GM19463 (cell line): ENCODE measurements at regions not wholly inside any gene's neighbourhood (a gene's known extent, or its start where the extent isn't known, plus 50 kb on each side); places are given as distances from the start of the nearest gene placed in this dataset.

ENCODE experiments used
- ATAC-seq: cut with Tn5 transposase; IDR thresholded peaks from one replicate; pipeline ENCODE4 v1.9.1; 2021; ENCODE audit warnings: mild to moderate bottlenecking, moderate library complexity; ENCODE audit not compliant: unreplicated experiment

DNA sequence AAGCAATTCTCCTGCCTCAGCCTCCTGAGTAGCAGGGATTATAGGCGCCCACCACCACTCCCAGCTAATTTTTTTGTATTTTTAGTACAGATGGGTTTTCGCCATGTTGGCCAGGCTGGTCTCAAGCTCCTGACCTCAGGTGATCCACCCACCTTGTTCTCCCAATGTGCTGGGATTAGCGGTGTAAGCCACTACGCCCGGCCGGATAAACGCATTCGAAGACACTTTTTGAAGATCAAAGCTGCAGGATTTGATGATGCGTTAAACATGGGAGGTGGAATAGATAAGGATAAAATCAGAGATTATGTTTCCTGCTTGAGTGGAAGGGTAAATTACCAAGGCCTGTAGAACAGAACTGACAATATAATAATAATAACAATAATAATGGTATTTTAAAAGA, 389.4 kb upstream of the POU3F1 start:
- no peak for ATAC-seq

DNA sequence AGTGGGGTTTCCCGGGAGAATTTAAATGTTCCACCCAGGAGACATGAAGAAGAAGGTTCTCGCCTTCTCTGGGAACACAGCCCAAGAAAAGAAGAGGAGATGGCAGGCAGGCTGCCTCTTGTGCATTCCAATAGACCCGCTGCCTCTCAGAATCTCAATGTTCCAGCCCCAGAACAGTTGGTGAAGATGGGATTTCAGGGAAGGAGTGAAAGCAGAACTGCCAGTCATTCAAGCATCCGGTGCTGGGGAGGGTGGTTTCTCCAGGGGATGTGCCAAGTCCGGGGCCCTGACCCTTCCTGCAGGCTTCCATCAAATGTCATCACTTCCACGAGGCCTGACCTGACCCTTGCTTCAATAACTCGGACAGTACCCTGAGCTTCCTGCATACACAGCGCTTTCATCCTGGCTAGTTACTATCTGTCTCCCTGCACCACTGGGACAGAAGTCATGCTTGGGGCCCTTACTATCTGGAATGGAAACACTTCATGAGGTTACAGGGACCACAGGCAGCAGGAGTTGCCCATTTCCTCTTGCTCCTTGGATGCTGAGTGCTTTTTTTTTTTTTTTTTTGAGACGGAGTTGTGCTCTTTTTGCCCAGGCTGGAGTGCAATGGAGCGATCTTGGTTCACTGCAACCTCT, 386.6 kb upstream of the POU3F1 start:
- no peak for ATAC-seq

DNA sequence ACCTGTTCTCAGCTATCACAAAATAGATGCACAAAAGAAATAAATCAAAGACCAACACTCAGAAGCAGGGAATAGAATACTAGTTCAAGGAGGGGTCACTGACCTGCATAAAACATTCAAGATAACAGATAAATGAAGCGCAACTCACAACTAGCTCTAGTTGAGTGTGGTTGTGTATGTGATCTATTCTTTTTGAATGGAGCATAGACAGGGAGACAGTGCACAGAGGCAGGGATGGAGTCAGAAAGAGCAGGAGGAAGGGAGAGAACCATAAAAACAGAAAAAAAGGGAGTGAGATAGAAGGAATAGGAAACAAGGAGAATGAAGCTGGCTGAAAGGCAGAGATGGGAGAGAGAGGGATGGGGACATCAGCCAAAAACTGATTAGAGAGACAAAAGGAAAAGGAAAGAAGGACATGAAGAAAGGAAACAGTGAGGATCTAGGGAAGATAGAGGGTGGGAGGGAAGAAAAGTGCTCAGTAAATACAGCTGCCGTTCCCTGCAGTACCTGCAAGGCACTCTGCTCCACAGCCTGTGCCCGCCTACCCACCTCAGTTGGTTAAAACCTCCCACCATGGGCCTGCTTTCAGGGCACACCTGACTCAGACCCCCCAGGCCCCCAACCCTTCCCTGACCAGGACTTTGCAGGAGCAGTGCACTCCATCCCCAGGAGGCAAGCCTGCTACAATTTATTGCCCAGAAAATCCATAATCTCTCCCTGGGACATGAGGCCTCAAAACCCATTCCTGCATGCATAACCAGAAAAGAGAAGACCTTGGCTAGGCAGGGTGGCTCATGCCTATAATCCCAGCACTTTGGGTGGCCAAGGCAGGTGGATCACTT, 385.2 kb upstream of the POU3F1 start:
- no peak for ATAC-seq

DNA sequence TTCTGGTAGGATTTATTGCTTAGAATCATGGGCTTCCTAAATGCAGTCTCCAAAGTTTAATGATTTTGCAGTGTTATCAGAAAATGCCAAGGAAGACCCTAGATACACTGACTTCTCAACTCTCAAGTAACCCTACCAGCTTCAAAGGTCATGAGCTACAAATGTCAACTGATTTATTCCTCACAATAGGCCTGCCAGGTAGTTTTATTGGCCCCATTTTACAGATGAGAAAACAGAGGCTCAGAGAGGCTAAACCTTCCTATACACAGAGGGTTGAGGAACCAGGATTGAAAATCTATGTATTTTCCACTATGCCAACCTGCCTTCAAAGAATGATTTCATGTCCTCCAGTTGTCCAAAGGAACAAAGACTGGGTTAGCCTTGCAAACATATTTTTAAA, 384.4 kb upstream of the POU3F1 start:
- no peak for ATAC-seq

DNA sequence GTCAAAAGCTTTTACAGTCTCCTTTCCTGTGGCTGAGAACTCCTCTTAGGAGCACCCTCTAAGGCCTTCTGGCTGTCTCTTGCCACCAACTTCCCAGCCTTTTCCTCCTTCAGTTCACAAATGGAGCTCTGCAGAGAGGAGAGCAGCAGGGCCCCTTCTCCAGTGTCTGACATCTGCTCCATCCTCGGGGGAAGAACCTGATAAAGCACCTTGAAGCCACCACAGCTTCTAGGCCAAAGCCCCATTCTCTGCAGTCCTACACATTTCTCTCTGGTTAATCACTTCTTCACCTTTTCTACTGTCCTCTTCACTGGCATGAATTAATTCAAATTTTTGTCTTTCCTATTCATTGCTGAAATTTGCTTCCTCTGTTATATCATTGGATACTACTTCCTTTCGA, 378.1 kb upstream of the POU3F1 start:
- no peak for ATAC-seq

DNA sequence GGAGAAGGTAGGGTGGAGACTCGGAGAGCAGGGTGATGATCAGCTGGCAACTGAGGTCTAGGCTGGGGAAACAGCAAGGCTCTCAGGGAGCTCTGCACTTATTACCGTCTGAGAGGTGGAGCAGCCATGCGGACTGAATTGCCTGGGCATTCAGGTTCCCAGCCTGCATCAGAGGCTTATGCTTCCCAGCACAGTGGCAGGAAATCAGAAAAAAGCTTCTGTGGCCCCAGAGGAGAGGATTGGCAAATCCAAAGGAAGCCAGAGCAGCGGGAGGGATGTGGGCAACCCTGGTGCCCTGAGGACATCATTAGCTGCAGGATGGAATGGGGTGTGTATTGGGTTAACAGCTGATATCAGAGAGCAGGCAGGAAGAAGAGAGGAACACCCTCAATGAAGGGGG, 374.1 kb upstream of the POU3F1 start:
- ATAC-seq = no peak

DNA sequence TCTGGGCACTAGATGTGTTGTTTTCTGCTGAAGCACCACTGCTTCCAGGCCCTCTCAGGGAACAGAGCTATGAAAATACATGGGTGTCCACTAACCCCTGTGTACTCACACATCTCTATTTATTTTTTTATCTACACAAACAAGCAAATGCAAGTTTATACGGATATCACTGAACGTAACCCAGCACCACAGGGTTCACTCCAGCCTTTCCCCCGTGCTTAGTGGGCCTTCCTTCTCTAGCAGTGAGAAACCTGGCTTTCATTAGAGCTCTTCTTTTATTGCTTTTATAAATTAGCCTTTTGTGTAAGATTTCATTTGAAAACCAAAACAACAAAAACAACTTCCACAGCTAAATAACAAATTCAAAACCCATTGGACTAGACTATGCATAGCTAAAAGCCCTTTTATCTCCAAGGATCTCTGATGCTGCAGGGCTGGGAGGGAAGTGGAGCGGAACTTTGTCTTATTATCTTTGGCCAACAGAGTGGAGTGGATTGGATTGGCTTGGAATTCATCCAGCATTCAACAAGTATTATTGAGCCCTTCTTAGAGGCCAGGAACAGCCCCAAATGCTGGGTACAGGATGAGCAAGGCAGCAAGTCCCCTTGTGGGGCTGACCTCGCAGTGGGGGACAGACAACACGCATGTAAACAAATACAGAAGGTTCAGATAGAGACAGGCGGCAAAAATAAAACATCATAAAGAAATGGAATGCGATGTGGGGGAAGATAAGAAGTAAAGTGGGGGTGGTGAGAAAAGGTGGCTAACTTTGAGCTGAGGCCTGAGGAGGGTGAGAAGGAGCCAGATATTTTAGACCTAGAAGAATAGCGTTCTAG, 371.8 kb upstream of the POU3F1 start:
- ATAC-seq = no peak

DNA sequence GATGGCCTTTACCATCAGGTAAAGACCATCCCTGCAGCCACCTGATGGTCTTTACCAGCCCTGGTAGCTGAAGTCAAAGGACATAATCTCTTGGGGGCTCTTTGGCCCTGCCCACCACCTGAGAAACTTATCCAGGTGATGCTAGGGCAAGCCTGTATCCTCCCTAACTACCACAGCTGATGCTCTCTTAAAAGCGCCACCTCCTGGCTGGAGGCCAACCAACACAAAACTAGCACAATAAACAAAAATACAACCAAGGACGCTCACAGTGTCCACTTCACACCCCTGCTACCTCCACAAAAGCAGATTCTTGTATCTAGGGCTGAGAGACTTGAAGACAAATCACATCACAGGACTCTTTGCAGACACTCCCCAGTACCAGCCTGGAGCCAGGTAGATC, 357.1 kb upstream of the POU3F1 start:
- ATAC-seq = no peak

DNA sequence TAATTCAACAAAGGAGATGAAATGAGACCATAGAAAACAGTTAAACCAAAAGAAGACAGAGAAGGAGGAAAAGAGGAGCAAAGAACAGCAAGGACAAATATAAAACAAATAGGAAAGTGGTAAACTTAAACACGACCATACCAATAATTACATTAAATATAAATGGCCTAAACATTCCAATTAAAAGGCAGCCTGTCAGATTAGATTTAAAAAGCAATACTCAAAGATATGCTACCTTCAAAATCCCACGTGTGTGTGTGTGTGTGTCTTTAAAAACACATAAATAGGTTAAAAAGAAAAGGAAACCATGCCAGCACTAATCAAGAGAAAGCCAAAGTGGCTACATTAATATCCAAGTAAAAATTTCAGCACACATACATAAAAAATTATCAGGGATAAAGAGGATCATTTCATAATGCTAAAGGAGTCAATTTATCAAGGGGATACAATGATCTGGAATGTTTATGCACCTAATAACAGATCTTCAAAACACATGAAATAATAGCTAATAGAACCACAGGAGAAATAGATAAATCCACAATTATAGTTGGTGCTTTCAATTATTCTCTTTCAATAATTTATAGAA, 355.7 kb upstream of the POU3F1 start:
- ATAC-seq = no peak

DNA sequence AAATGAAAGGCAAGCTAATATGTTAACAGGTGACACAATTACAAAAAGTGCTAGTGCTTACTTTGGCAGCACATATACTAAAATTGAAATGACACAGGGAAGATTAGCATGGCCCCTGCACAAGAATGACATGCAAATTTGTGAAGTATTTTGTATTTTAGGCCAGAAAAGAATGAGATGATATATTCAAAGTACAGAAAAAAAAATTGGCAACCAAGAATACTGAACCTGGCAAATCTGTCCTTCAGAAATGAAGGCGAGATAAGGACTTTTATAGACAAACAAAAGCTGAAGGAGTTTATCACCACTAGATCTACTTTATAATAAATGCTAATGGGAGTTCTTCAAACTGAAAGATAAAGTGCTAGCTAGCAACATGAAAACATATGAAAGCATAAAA, 350.0 kb upstream of the POU3F1 start:
- no peak for ATAC-seq

DNA sequence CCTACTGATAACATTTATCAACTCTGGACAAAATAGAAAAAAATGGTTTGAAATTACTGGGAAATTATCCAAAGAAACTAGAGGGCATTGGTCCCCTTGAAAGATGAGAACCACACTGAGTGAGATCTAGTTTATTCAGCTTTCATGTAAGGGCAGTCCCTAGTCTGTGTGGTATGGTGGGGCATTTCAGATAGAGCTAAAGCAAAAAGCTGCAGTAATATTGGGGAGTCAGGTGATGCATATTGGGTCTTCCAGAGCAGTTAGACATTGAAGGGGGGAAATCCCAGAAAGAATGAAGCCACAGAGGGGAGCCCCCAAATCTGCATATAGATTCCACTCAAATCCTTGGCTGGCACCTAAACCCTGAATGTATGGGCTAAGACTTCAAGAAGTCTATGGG, 347.7 kb upstream of the POU3F1 start:
- no peak for ATAC-seq

DNA sequence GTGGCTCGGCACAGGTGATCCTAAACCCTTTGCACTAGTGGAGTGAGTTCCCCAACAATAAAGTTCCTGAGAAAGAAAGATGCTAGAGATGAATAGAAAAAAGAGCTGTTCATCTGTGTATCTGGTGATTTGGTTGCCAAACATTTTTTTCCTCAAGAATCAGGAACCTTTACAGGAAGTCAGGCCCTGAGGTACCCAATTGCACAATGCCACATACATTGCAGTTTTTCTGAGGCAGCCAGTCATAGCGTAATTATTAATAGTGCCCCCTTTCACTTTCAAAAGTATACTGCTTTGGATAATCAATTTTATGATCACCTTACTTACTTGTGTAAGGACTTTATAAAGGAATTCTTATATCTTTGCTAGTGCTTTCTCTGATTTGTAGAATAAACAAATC, 346.3 kb upstream of the POU3F1 start:
- no peak for ATAC-seq

DNA sequence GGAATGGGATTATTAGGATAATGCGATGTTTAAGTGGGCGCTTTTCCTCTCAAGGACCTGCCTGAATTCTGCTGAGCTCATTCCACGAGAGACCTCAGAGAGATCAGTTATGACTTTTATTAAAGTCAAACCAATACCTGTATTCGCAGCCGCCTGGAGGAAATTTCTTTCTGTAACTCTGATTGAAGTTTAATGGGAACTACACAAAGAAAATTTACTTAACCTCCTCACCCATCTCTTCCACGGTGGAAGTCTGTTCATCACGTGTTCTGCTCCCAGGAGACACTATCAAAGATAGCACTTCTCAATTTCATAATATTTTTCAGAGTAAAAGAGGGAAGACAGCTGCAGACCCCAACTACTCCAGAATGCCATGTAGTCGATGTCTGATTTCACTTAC, 334.7 kb upstream of the POU3F1 start:
- no peak for ATAC-seq

DNA sequence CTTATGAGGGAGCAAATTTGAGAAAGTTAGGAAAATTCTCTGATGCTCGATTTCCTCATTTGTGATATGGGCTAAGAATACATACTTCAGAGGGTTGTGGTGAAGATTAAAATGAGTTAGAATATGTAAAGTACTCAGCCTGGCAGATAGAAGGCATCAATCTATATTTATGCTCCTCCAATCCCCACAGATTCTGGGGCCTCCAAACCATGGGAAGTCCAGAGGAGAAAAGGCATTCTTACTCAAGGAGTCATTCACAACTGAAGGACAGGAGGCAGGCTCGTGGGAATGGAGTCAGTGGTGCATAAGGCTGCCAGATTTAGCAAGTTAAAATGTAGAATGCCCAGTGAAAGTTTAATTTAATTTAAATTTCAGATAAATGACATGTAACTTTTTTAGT, 330.0 kb upstream of the POU3F1 start:
- no peak for ATAC-seq

DNA sequence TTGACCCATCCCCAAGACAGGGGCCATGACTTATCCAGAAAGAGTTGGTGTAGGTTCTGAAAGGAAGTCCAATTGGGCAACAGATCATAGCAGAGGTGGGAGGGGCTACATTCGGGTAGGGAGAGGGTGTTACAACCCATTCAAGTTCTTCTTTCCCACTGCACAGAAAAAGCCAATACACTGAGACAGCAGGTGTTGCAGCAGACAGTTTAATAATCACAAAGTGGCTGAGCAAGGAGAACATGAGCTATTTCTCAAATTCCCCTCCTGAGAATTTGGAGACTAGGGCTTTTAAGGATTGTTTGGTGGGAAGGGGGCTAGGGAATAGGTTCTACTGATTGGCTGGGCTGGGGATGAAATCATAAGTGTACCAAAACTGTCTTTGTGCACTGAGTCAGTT, 328.4 kb upstream of the POU3F1 start:
- no peak for ATAC-seq

DNA sequence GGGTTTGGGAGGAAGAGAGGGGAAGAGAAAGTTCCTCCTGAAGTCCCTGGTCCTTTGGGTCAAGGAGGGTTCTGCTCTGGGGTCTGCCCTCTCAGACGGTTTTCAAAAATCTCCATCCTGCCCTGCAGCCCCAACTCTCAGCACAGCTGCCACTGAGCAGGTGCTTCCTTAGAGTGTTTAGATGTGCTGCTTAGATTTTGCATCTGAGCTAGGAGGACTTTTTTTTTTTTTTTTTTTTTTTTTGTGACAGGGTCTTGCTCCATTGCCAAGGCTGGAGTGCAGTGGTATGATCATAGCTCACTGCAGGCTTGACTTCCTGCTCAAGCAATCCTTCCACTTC, 324.9 kb upstream of the POU3F1 start:
- no peak for ATAC-seq

DNA sequence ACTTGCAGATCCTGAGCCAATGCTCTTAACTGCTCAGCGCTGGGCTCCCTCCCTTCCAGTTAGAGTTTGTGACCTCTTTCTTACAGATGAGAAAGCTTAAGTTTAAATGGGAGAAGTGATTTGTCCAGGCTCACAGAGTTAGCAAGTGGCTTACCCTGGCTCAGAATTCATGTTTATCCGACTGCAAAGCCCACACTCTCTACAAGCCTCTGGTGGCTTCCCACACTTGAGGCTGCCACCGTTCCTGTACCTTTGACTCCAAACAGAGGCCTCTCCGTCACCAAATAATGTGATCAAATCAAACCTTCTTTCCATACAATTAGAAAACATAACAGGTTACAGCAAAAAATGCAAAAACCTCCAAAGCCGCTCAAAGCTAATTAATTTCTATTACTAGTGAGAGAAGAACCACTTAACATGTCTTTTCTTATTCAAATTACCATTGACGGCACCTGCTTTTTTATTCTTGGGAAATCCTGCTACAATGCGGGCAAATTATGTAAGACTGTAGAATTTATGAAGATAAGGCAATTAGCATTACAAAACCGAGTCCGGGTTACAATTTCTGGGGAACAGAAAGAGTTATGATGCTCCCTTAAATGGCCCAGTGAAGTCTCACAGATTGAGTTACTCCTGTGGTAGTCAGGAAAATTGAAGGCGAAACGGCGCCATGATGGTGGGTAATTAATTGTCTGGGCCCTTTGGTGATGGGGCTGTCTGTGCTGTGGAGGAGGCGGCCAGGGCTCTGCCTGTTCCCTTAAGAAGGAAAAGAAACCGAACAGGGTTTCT, 324.3 kb upstream of the POU3F1 start:
- ATAC-seq = no peak

DNA sequence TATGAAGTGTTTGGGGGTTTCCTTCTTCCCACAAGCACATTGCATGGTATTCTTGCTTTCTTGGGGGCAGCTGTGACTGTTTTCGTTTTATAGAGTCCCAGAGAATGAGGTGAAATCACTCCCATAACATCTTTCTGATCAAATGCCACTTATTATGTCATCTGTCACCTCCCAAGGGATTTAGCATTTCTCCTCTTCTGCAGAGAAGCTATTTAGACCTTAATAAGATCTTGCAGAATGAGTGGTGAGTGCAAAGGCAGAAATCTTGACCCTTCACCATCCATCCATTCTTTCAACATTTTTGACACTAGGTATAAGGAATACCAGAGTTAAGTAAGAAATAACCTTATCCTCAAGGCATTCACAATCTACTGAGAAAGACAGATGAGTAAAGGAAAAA, 318.6 kb upstream of the POU3F1 start:
- ATAC-seq = no peak

DNA sequence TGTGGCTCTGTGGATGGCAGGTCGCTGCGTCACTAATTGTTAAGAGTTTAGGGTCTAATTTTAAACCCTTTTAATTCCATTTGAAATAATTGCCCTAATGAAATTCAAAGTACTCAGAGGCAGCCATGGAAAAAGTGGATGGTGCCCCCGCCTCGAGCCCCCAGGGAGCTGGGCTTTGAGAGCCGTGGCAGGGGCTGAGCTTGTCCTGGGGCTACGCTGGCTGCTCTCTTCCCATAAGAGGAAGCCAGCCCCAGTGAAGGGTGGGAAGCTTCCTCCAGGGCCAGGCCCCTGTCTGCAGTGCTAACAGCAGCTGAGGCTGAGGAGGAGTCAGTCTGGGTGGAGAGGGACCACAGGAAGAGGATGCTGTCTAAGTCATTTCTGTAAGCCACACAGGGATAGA, 315.0 kb upstream of the POU3F1 start:
- no peak for ATAC-seq

DNA sequence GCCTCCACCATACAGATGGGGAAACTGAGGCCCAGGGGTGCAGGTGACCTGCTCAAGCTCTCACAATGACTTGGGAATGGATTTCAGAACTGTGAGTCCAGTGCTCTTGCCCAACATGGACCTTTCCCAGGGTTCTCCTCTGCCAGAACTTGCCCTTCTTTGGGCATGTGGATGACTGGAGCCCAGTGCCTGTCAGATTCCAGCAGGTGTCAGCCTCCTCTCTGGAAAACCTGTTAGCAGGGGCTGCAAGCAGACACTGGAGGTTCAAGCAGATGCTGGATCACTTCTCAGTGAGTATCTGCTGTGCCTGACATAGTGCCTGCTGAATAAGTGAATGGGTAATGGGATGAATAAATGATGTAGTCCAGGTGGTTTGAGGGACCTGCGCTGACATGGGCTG, 314.2 kb upstream of the POU3F1 start:
- ATAC-seq = no peak

DNA sequence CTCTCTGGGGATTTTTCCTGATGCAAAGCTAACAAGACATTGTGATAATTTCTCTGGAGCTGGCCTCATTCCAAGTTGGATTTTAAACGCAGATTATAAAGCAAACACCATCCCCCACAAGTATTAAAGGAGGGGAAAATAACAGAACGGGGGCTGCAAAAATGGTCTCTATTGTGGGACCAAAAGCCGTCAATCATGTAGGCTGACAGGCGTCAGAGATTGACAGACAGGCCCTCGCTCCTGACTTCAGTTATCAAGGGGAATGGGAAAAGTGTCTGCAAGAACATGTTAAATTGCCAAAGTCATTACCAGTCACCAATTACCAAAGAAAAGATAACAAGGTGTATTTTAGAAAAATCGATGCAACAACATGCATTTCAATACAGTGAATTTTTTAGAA, 307.4 kb upstream of the POU3F1 start:
- no peak for ATAC-seq
